H54 (cell line): ENCODE measurements at regions not wholly inside any gene's neighbourhood (a gene's known extent, or its start where the extent isn't known, plus 50 kb on each side); places are given as distances from the start of the nearest gene placed in this dataset.
A peak's percentile ranks its signal among the peaks of the same experiment; 100 is the strongest.

Experiments used
- DNase-seq: peaks from one replicate; pipeline ENCODE4 v3.0.0; 2011; ENCODE audit warnings: low spot score, mixed read lengths; ENCODE audit not compliant: insufficient read length
- FAIRE-seq: peaks from 3 replicates; lab custom pipeline; 2011; peaks lifted over from hg19 to GRCh38; lab: Jason Lieb, UNC
- POLR2A ChIP-seq: IDR thresholded peaks from 2 replicates; pipeline ENCODE4 v1.6.1; 2011; ENCODE audit warnings: low read depth, mild to moderate bottlenecking, low read length

DNA sequence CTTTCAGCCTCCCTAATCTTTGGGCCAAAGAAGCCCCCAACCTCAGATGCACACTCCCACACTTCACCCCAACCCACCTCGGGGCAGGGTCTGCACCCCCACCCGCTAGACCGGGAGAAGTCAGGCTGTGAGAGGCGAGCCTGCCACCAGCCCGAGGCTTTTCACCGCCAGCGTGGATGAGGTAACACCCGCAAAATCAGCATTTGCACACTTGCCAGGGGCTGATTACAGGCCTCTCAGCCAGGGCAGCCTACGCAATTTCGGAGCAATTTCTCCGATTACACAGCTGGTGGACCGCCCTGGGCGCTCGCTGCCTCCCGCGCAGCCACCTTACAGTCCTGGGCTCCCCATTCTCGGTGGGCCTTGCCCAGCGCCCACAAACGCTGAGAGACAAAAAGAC lies 68.5 kb downstream of the FOXD1 start:
- no peak for TF ChIP-seq POLR2A
- DNase-seq (no peak), FAIRE-seq (no peak)

DNA sequence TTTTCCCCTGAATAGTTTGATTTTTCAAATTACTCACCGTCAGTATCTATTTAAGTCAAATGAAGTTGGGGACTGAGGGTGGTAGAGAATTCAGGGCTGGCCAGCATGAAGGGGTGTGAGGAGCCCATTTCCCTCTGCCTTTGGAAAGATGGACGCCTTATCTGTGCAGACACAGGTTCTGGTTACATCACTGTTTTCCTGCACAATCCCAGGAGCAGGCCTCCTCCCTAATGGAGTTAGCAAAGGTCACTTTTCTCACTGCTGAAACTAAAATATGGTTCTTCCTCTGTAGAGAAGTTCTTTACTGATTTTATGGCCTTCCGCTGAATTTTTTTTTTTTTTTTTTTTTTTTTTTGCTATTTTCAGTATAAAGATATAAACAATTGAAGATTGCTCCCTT lies 69.1 kb downstream of the FOXD1 start:
- FAIRE-seq (no peak), DNase-seq (no peak)

DNA sequence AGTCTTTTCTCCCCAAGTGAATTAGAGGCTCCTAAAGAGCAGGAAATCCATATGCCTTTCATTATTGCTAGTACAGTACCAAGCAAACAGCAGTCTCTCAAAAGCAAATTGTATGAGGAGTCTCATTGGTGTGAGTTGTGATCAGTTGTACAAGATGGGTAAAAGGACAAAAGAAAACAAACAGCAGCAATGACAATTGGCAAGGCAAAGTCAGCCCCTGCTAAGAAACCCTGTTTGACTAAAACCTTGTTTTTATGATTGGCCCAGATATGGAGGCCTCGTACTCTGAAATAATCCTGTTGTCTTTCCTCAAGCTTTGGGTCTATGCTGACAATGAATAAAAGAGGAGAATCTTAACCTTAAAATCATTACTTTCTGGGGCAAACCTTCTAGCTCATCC lies 69.8 kb downstream of the FOXD1 start:
- no peak for TF ChIP-seq POLR2A
- no peak for FAIRE-seq
- DNase-seq: no peak

More for the DNA sequence above, 69.1 kb downstream of the FOXD1 start:
- no peak for TF ChIP-seq POLR2A

- DNase-seq: no peak
- FAIRE-seq: no peak
- TF ChIP-seq POLR2A: no peak
Measured at GRCh38 chr5:73378070-73378469, 70.5 kb downstream of the FOXD1 start.

- no peak for TF ChIP-seq POLR2A
- DNase-seq (peak; percentile 74), FAIRE-seq (no peak)
Measured at GRCh38 chr5:73376618-73377170, 71.9 kb downstream of the FOXD1 start.

- FAIRE-seq: no peak
- TF ChIP-seq POLR2A: no peak
Measured at GRCh38 chr5:73375949-73376348, 72.6 kb downstream of the FOXD1 start.

DNA sequence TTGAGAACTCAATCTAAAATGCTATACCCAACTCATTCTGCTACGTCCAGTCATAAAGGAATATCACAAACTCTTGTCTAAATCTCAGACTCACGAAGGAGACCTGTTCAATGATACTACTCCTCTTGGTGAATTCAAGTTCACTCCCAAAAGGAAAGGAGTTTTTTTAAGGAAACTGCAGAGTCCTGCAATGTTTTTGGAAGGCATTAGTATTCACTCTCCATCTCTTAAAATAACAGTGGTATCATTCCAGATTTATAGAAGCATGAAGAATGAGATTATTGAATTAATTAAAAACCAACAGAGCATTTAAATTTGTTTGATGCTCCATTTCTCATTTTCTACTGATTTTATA lies 73.4 kb downstream of the FOXD1 start:
- FAIRE-seq: no peak
- DNase-seq: no peak

More at GRCh38 chr5:73375949-73376348, 72.6 kb downstream of the FOXD1 start:
- DNase-seq: no peak

GRCh38 chr5:73374520-73375190 lies 73.9 kb downstream of the FOXD1 start:
- no peak for TF ChIP-seq POLR2A
- DNase-seq: no peak
- FAIRE-seq: no peak

More for the DNA sequence above, 73.4 kb downstream of the FOXD1 start:
- TF ChIP-seq POLR2A: no peak

- DNase-seq: no peak
- TF ChIP-seq POLR2A: no peak
- FAIRE-seq: no peak
Measured at GRCh38 chr5:73373814-73374510, 74.6 kb downstream of the FOXD1 start.

- FAIRE-seq: peak; percentile 52
Measured at GRCh38 chr5:73370640-73371583, 77.7 kb downstream of the FOXD1 start.

DNA sequence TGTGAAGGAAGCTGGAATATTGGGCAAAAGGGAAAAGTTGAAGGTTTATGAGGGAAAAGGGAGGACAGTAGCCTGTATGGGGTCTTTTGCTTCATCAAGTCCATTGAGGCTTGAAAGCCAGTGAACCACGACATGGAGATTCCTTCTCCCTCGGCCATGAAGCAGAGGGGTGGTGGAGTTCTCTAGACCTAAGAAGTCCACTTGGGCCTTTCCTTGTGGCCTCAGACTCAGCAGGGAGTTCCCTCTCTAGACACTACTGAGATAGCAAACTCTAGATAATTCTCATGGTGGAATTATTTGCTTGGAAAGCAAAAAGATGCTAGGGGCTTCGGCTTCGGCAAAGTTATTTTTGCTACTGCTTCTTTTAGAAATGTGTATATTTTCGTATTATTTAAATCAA lies 78.5 kb downstream of the FOXD1 start:
- FAIRE-seq (no peak), DNase-seq (no peak)
- no peak for TF ChIP-seq POLR2A

More at GRCh38 chr5:73370640-73371583, 77.7 kb downstream of the FOXD1 start:
- DNase-seq: peak; percentile 70
- TF ChIP-seq POLR2A: no peak

- no peak for DNase-seq
- no peak for FAIRE-seq
- TF ChIP-seq POLR2A: no peak
Measured at GRCh38 chr5:73369278-73369677, 79.3 kb downstream of the FOXD1 start.

DNA sequence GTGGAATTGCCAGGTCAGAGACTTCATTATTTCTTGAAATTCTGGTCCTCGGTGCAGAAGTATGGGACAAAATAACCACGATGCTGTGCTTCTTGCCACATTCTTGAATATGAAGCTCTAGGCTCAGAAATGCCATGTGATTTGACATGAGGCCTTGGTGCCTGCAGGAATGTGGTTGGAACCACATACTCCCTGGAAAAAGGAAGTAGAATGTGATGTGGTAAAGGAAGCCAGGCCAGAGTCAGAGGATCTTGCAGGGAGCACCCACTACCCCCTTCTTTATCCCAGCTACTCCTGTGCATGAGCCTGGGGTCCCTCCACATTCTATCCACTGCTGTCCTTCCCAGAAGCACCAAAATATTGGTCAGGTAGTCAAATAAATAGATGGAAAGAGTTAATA lies 80.9 kb downstream of the FOXD1 start:
- FAIRE-seq: no peak
- DNase-seq: no peak
- TF ChIP-seq POLR2A: no peak

DNA sequence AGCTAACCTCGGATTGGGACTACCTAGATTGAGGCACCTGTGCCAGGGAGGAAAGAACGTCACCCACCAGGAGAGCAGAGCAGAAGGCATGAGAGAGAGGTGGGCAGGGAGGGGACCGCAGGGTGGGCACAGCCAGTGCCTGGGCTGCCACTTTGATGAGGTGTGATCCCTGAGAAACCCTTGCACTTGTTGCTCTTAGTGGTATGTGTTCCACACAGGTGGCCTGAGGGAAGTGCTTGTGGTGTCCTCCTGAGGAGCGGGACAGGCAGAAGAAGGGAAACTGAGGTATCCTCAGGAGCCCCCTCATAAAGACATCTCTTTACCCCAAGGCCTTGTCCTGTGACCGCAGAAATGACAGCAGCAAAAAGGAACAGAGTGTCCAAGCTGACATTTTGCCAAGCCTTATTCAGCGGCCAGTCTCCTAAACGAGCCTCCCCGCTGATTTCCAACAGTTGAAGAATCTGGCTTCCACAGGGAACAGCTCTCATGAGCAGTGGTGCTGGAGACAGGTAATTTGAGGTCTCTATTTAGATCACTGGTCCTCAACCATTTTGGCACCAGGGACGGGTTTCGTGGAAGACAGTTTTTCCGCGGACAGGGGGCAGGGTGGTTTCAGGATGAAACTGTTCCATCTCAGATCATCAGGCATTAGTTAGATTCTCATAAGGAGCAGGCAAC lies 82.4 kb downstream of the FOXD1 start:
- TF ChIP-seq POLR2A: no peak
- DNase-seq: no peak
- FAIRE-seq: no peak
